K562 (cell line): ENCODE measurements at regions not wholly inside any gene's neighbourhood (a gene's known extent, or its start where the extent isn't known, plus 50 kb on each side); places are given as distances from the start of the nearest gene placed in this dataset.

Experiments
- ATAC-seq: fragments of 200-7000 bp; cut with Tn5 transposase; 3 replicates; pipeline ENCODE4 v1.9.1; 2020; ENCODE audit warnings: moderate library complexity
- BruUV-seq: library from RNA; stranded (reverse); fragments of 400-500 nt; replicated peaks from 2 replicates; lab custom pipeline; 2021; lab: Mats Ljungman, UMichigan
- CTCF ChIA-PET: fragments of 300-600 bp; formaldehyde crosslinking; extraction: SDS; loops from one replicate; lab custom pipeline; 2021; ENCODE audit warnings: low intra/inter-chr PET ratio; lab: Yijun Ruan, JAX
- POLR2A ChIA-PET: fragments of 300-600, 350-650 bp; sonication (Branson Sonifier 250); formaldehyde crosslinking; extraction: SDS; loops from one replicate; lab custom pipeline; 2021; ENCODE audit warnings: antibody characterized with exemption, inconsistent platforms; lab: Yijun Ruan, JAX
- DNase-seq, 4 experiments: peaks; one replicate each; pipeline versions ENCODE4 v3.0.0 to v3.0.0-alpha.2; 2011 to 2018; ENCODE audit warnings: low spot score in 3 of 4, mixed read lengths in 3 of 4; ENCODE audit errors: extremely low read depth in 1 of 4
- FAIRE-seq: peaks from 2 replicates; lab custom pipeline; 2011; peaks lifted over from hg19 to GRCh38; lab: Jason Lieb, UNC
- H2AFZ ChIP-seq: 2 replicates; pipeline ENCODE4 v1.6.0; 2011; ENCODE audit warnings: low read depth, low read length, control low read depth, inconsistent platforms
- H3K27ac ChIP-seq: fragments of 200-600 bp; 3 replicates; pipeline ENCODE4 v1.8.0; 2011; ENCODE audit warnings: low read depth, mild to moderate bottlenecking, control low read depth, inconsistent platforms, low read length, moderate library complexity, mixed read lengths; ENCODE audit errors: extremely low read depth
- H3K27me3 ChIP-seq, 2 experiments: fragments of 300-600 bp in 1 of 2; 2 replicates in 1 of 2; 3 replicates in 1 of 2; pipeline versions ENCODE4 v1.6.0 to v1.8.0; 2011; ENCODE audit warnings: inconsistent platforms in 2 of 2, low read length in 2 of 2, mild to moderate bottlenecking in 1 of 2, mixed read lengths in 1 of 2, moderate library complexity in 1 of 2; ENCODE audit not compliant: control insufficient read depth in 2 of 2, insufficient read depth in 2 of 2
- H3K36me3 ChIP-seq: fragments of 300-600 bp; 3 replicates; pipeline ENCODE4 v1.8.0; 2011; ENCODE audit warnings: mild to moderate bottlenecking, low read length, inconsistent platforms; ENCODE audit not compliant: control insufficient read depth, insufficient read depth
- H3K4me1 ChIP-seq, 2 experiments: fragments of 200-600 bp in 1 of 2; replicated peaks in 1 of 2; 2 replicates in 1 of 2; 3 replicates in 1 of 2; pipeline versions ENCODE4 v1.5.1 to v1.8.0; 2011; ENCODE audit warnings: inconsistent platforms in 2 of 2, low read length in 2 of 2, mild to moderate bottlenecking in 1 of 2, mixed read lengths in 1 of 2, moderate library complexity in 1 of 2; ENCODE audit not compliant: control insufficient read depth in 2 of 2, insufficient read depth in 2 of 2
- H3K4me2 ChIP-seq: 2 replicates; pipeline ENCODE4 v1.6.1; 2011; ENCODE audit warnings: low read length, control low read depth, inconsistent platforms, mixed read lengths; ENCODE audit not compliant: insufficient read depth
- H3K4me3 ChIP-seq: fragments of 200-600 bp; sonication (generic), shearing (Covaris generic); 2 replicates; pipeline ENCODE4 v1.5.1; 2016; ENCODE audit warnings: control low read depth, inconsistent platforms
- H3K79me2 ChIP-seq: fragments of 200-600 bp; 3 replicates; pipeline ENCODE4 v1.8.0; 2011; ENCODE audit warnings: low read length, inconsistent platforms; ENCODE audit not compliant: control insufficient read depth, insufficient read depth
- H3K9ac ChIP-seq, 2 experiments: 2 replicates each; pipeline versions ENCODE4 v1.6.0 to v1.6.1; 2011; ENCODE audit warnings: low read depth in 2 of 2, low read length in 2 of 2, control low read depth in 1 of 2, inconsistent platforms in 1 of 2, mild to moderate bottlenecking in 1 of 2, mixed read lengths in 1 of 2; ENCODE audit not compliant: insufficient read depth in 1 of 2
- H3K9me1 ChIP-seq: one replicate; pipeline ENCODE4 v1.6.0; 2011; ENCODE audit warnings: inconsistent platforms, mild to moderate bottlenecking, low read length, moderate library complexity; ENCODE audit not compliant: control insufficient read depth, insufficient read depth
- H3K9me3 ChIP-seq: replicated peaks from 2 replicates; pipeline ENCODE4 v1.5.1; 2011; ENCODE audit warnings: low read depth, low read length, inconsistent platforms; ENCODE audit not compliant: control insufficient read depth, insufficient read depth
- H4K20me1 ChIP-seq: replicated peaks from 2 replicates; pipeline ENCODE4 v1.6.1; 2011; ENCODE audit warnings: low read length, inconsistent platforms, mixed read lengths; ENCODE audit not compliant: control insufficient read depth, insufficient read depth
- CBFB ChIP-seq: sonication (generic); formaldehyde crosslinking; IDR thresholded peaks from 2 replicates; pipeline ENCODE4 v1.4.0; 2020; ENCODE audit warnings: mild to moderate bottlenecking, missing genetic modification reagents
- DDX20 ChIP-seq: fragments of 450-650 bp; IDR thresholded peaks from 2 replicates; pipeline ENCODE4 v1.6.1; 2016; ENCODE audit warnings: missing genetic modification characterization, low read depth, mild to moderate bottlenecking, missing compliant biosample characterization, moderate library complexity
- FOS ChIP-seq: IDR thresholded peaks from 3 replicates; pipeline ENCODE4 v1.6.1; 2011; ENCODE audit not compliant: insufficient read length; ENCODE audit errors: extremely low read depth
- FOXP1 ChIP-seq: sonication (generic); formaldehyde crosslinking; IDR thresholded peaks from 2 replicates; pipeline ENCODE4 v1.8.0; 2022; ENCODE audit warnings: mild to moderate bottlenecking, missing genetic modification reagents
- GTF2E2 ChIP-seq: fragments of 200-800 bp; sonication (Bioruptor generic); IDR thresholded peaks from 2 replicates; pipeline ENCODE4 v1.6.1; 2016; ENCODE audit warnings: missing genetic modification characterization, missing compliant biosample characterization
- RBM25 ChIP-seq: fragments of 200-400 bp; formaldehyde crosslinking; IDR thresholded peaks from 2 replicates; pipeline ENCODE4 v1.6.1; 2018; ENCODE audit warnings: low read length, low read depth, moderate library complexity; ENCODE audit not compliant: severe bottlenecking
- ZFP91 ChIP-seq: sonication (generic); formaldehyde crosslinking; IDR thresholded peaks from 2 replicates; pipeline ENCODE4 v1.8.0; 2022; ENCODE audit warnings: mild to moderate bottlenecking, missing genetic modification reagents
- ZNF41 ChIP-seq: fragments of 250-450 bp; sonication (Bioruptor Pico); conservative IDR thresholded peaks from 2 replicates; pipeline ENCODE4 v1.4.0; 2020; ENCODE audit warnings: mild to moderate bottlenecking
- WGBS: fragments of 100-300 bp; shearing (Covaris generic); methylation state at CpG from one replicate; pipeline ENCODE4 v1.1.6; 2016; ENCODE audit warnings: low coverage, mixed read lengths; ENCODE audit not compliant: insufficient coverage; ENCODE audit errors: missing lambda C conversion rate; 5-methylcytosine and 5-hydroxymethylcytosine counted together
- in situ Hi-C: fragments of 300-500 bp; cut with MboI; formaldehyde crosslinking; loops from 4 replicates; pipeline ENCODE4 v1.15.0; 2018; ENCODE audit warnings: inconsistent platforms, mixed read lengths
- intact Hi-C: fragments of 100-400 bp; cut with micrococcal nuclease; formaldehyde crosslinking; loops from 2 replicates; pipeline ENCODE4 v1.14.2; 2022

GRCh38 chr7:41470081-41470480, 232.8 kb downstream of the INHBA start:
- no peaks in the 10 kb centered on the region for H3K79me2 ChIP-seq
- WGBS = 0% methylated on average over 5 of the region's 5 CpGs
- intact Hi-C loops = no loop called here
- no peak for ATAC-seq
- no peak overlapping the region for H3K9ac ChIP-seq
- no peak overlapping the region for H3K4me2 ChIP-seq
- H3K27ac ChIP-seq = no peak overlapping the region
- H3K27me3 ChIP-seq = no peaks in the 10 kb centered on the region
- FAIRE-seq = no peak
- 0 out of 2 replicates have a peak, but pooled peaks cover 1% of the 10 kb centered on the region for H3K9me3 ChIP-seq
- H4K20me1 ChIP-seq = no peaks in the 10 kb centered on the region
- H3K4me1 ChIP-seq = no peaks in the 10 kb centered on the region
- no peak overlapping the region for H2AFZ ChIP-seq
- TF ChIP-seq FOS = no peak
- no peak for TF ChIP-seq CBFB (CRISPR knock-in tag)
- no peak for TF ChIP-seq ZFP91 (CRISPR knock-in tag)
- TF ChIP-seq FOXP1 (CRISPR knock-in tag) = no peak
- no peak for TF ChIP-seq ZNF41 (CRISPR knock-in tag)
- TF ChIP-seq GTF2E2 = no peak
- TF ChIP-seq DDX20 (tag) = no peak
- no peak for TF ChIP-seq RBM25
- TF ChIP-seq, all 486 proteins: peak for 0
- ChIA-PET POLR2A (no interaction called here), CTCF (no interaction called here)
- DNase-seq = no peak
- Histone ChIP-seq H3K36me3 (no peaks in the 10 kb centered on the region), H3K4me3 (no peak overlapping the region), H3K9me1 (no peaks in the 10 kb centered on the region)
- no TSS peak for BruUV-seq
- in situ Hi-C loops = no loop called here
